ENCODE measurements at regions not wholly inside any gene's neighbourhood (a gene's known extent, or its start where the extent isn't known, plus 50 kb on each side); places are given as distances from the start of the nearest gene placed in this dataset.
"Not testable (repeated sequence)": the region's sequence is repeated elsewhere in the genome, so short reads cannot be mapped to it uniquely, and the experiment has no call there.

DNA sequence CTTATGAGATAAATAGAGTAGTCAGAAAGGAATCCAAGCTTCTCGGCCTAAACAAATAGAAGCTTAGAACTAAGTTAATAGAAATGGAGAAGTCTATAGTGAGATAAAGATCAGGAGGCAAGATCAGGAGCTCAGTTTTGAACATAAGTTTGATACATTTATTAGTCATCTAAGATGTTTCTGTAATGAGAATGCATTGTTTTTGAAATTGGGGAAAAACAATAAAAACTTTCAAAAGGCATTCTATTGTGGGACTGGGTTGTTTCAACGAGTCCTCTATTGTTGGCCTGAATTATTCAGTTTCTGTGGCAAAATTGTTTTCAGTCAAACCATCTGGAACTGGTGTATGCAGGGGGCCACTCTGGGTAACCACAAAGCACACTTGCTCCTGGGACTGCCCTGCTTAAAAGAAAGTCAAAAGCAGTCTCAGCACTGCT lies 181.0 kb upstream of the CLINT1 start:
- no peak for DNase-seq

DNA sequence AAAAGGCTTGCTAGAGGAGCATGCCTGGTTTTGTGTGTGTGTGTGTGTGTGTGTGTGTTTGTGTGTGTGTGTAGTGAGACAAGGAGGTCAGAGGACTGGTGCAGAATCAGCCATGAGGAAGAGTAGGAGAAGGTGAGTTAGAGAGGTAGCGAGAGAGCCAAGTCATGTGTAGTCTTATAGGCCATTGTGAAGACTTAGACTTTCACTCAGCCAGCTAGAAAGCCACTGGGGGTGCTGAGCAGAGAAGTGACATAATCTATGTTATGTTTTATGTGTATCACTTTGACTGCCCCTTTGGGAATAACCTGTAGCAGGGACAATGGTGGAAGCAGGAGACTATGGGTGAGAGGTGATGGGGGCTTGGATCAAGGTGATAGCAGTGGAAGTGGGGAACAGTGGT lies 180.5 kb upstream of the CLINT1 start:
- DNase-seq: no peak

- not testable (repeated sequence) for DNase-seq
Measured at GRCh38 chr5:158036983-158037595, 178.1 kb upstream of the CLINT1 start.

DNA sequence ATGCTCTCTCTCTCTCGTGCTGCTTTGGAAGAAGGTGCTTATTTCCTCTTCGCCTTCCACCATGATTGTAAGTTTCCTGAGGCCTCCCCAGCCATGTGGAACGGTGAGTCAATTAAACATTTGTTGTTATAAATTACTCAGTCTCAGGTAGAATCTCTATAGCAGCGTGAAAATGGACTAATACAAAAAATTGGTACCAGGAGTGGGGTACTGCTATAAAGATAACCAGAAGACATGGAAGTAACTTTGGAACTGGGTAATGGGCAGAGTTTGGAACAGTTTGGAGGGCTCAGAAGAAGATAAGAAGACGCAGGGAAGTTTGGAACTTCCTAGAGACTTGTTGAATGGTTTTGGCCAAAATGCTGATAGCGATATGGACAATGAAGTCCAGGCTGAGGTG lies 175.6 kb upstream of the CLINT1 start:
- DNase-seq: not testable (repeated sequence)

DNA sequence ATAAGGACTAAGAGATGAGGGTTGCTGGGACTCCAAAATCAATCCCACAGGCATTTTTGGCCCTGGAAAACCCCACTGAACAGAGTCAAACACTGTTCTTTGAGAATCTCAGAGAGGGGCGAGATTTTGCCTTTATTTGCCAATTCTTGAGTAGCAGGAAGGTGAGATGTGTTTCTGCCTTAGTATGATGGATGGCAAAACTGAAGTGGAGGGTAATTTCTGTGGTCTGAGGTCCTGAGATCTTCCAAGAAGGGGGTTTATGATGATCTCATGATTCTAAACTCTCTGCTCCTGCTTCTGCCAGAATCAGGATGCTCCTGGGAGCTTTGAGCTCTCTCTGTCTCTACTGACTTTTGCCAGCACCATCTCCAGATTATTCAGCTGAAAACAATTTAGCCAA lies 174.8 kb upstream of the CLINT1 start:
- no peak for DNase-seq

DNA sequence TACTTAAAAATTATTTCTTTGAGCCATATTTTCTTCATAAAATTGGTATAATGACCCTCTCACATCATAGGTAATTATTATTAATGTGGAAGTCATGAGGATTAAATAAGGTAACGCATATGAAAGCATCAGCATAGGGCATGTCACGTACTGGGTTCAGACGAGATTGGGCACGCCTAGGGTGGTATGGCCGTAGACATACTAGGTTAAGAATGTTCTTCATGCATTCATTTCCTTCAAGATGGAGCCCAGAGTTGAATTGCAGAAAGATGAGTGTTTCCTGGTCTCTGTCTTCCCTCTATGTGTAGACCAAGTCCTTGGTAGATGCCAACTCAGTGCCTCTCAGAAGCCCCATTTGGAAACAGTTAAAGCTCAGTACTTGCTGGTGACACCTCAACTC lies 174.1 kb upstream of the CLINT1 start:
- DNase-seq: no peak

DNA sequence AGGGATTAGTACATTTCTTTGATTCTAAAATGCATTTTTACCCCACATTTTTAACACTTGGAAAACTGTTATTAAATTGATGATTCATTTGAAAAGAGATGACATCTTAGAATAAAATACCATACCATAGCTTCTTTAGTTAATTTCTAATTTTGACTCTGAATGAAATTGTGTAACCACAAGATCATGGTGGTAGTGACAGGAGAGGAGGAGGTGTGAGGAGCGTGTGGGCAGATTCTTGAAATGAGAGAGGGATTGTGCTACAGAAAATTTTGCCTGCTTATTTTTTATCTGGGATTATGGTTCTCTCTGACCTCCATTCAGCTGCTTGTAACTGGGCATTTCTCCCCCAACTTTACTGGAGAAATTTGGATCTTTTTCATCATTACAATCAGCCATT lies 173.3 kb upstream of the CLINT1 start:
- DNase-seq: no peak

GRCh38 chr5:158027806-158028775 lies 169.1 kb upstream of the CLINT1 start:
- DNase-seq: no peak

DNA sequence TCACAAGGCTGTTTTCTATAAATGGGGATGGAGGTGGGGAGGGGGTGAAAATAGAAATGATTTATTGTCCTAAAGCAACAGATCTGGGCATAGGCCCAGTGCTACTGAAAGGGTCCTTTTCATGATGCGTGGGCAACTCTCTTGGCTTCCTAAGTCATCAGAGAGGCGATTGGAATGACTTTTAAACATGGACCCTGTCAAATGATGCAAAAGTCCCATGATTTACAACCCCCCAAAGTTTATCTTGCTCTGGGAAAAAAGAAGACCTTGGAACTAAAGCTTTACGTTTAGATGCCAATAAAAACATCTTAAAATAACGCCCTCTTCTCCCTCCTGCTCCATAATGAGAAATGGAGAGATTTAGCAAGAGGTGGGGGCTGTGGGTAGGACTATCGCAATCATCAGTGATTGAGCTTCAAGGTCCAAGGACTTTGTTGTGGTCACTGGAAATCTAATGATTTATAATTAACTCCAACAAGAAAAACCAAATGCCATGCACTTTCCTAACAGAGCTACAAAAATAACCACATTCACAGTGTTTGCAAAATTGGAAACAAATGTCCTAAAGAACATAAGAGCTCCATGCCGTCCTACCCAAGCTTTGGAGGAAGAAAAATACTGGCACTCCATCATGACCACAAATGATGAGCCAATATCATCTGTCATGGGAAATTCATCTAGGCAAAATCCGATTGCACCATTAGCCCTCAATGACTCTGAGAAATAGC lies 167.5 kb upstream of the CLINT1 start:
- no peak for DNase-seq

- DNase-seq: no peak
Measured at GRCh38 chr5:158023266-158023665, 164.3 kb upstream of the CLINT1 start.

DNA sequence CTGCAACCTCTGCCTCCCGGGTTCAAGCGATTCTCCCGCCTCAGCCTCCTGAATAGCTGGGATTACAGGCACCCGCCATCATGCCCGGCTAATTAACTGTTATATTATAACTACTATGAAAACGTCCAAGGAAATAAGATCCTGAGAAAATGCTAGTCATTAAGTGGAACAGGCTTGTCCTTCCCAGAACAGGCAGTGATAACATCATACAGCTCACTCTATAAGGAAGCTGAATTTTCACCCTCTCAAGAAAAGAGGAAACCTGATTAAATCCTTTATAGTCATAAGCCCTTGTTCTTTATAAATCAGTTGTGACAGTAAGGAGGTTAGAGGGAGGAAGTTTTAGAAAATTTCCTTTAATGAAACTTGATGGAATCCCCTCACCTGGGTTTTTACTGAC lies 163.9 kb upstream of the CLINT1 start:
- DNase-seq: no peak

DNA sequence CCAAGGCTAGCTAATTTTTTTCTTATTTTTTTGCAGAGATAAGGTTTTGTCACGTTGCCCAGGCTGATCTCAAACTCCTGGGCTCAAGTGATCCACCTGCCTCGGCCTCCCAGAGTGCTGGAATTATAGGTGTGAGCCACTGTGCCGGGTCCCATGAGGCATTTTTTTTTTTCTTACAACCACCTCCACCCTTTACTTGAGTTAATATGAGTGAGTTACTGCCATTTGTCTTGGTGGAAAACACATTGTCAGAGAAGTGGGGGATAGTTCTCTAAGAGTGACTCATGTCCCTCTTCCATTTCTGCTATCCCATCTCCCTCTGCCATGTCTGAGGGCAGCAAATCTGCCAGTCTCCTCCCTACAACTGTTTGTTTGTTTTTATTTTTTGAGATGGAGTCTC lies 163.4 kb upstream of the CLINT1 start:
- DNase-seq: no peak

DNA sequence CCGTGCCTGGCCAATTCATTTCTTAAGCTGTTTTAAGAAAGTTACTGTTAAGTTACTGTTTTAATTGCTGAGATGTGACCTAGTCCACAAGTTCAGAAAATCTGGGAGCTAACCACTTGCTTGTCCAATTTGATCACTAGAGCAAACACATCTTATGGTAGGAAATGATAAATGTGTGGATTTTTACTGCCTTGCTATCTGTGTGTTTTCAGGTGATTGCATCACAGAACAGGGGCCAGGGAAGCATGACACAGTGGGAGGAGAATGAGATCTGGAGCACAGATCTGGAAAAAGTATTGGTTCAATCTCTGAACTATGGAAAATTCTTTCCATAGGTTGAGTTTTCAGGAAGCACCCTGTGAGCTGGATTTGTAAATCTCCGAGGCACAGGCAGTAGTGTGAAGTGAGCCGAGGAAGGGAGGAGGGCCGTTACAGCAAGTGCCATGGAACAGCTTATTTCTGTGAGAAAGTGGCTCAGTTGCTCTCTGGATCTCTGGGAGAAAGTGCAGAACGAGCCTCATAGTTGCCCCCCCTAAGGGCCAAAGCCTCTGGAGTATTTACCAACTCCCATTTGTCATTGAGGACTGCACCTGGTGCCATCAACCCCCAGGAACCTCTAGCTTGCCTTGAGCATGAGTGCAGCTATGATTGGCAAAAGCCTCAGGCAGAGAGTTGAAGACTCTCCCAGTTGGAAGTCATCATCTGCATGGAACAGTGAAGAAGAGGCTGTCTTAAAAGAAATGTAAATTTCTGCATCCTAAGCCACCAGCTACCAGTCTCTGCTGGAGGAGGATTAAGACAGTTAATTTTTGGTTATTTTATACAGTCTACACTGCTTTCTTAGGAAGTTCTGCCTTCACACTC lies 161.8 kb upstream of the CLINT1 start:
- no peak for DNase-seq

- no peak for DNase-seq
Measured at GRCh38 chr5:158017469-158017868, 158.5 kb upstream of the CLINT1 start.

GRCh38 chr5:158014372-158014771 lies 155.4 kb upstream of the CLINT1 start:
- no peak for DNase-seq

GRCh38 chr5:158013939-158014338 lies 155.0 kb upstream of the CLINT1 start:
- DNase-seq: no peak

- DNase-seq: no peak
Measured at GRCh38 chr5:158013303-158013702, 154.4 kb upstream of the CLINT1 start.

DNA sequence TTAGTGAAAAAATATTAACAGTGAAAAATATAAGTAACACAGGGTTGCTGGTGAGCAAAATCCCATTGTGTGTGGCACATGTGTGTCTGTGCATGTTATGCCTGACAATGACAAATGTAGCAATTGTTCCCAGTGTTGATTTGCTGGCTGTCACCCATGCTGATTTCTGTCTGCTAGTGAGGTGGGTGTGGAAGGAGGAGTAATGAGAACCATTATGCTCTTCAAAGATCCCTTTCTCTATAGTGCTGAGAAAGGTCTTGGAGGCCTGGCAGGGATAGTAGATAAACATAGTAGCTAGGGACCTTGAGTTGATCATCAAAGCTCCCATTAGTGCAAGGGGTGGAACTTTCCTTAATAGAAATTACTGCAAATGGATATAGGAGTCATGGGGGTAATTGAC lies 152.5 kb upstream of the CLINT1 start:
- DNase-seq: no peak

- DNase-seq: no peak
Measured at GRCh38 chr5:158010831-158011230, 151.9 kb upstream of the CLINT1 start.

GRCh38 chr5:158007336-158007735 lies 148.4 kb upstream of the CLINT1 start:
- DNase-seq: no peak

- no peak for DNase-seq
Measured at GRCh38 chr5:157999696-158000095, 140.8 kb upstream of the CLINT1 start.

GRCh38 chr5:157997991-157998504 lies 139.1 kb upstream of the CLINT1 start:
- no peak for DNase-seq
